ENCODE measurements at regions not wholly inside any gene's neighbourhood (a gene's known extent, or its start where the extent isn't known, plus 50 kb on each side); places are given as distances from the start of the nearest gene placed in this dataset.
"Not testable (repeated sequence)": the region's sequence is repeated elsewhere in the genome, so short reads cannot be mapped to it uniquely, and the experiment has no call there.

GRCh38 chr6:1201547-1202200, 110.2 kb upstream of the FOXQ1 start:
- DNase-seq (ENCODE audit: low spot score), result no peak

GRCh38 chr6:1200409-1201101, 111.3 kb upstream of the FOXQ1 start:
- no peak for DNase-seq (ENCODE audit: low spot score)

- no peak for DNase-seq (ENCODE audit: low spot score)
These were observed 111.9 kb upstream of the FOXQ1 start for GRCh38 chr6:1200081-1200408.

GRCh38 chr6:1197309-1197708, 114.6 kb upstream of the FOXQ1 start:
- no peak for DNase-seq (ENCODE audit: low spot score)

- DNase-seq (ENCODE audit: low spot score), result no peak
These were observed 120.7 kb upstream of the FOXQ1 start for GRCh38 chr6:1191141-1191630.

GRCh38 chr6:1190366-1190765, 121.5 kb upstream of the FOXQ1 start:
- peak; percentile 85 for DNase-seq (ENCODE audit: low spot score)

- no peak for DNase-seq (ENCODE audit: low spot score)
These were observed 123.7 kb upstream of the FOXQ1 start for GRCh38 chr6:1188199-1188598.

GRCh38 chr6:1187293-1188131, 124.4 kb upstream of the FOXQ1 start:
- no peak for DNase-seq (ENCODE audit: low spot score)

DNA sequence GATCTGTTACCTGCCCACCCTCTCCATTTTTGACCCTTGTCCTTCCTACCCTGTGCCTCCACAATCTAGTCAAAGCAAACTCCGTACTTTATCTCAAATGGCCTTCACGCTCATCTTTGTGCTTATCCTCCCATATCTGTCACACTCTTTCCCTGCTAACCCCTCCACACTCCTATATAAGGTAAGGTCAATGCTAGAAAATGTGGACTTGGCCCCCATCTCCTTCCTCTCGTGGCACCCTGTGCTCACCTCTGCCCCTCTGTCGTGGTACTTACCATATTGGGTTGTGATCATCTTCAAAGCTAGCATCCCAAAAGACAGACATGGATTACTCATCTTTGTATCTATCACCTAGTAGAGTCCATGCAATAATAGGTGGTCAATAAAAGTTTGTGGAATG, 127.6 kb upstream of the FOXQ1 start:
- no peak for DNase-seq (ENCODE audit: low spot score)

GRCh38 chr6:1182722-1183521, 129.0 kb upstream of the FOXQ1 start:
- no peak for DNase-seq (ENCODE audit: low spot score)

- no peak for DNase-seq (ENCODE audit: low spot score)
These were observed 129.8 kb upstream of the FOXQ1 start for GRCh38 chr6:1181939-1182605.

- DNase-seq (ENCODE audit: low spot score), result no peak
These were observed 132.1 kb upstream of the FOXQ1 start for GRCh38 chr6:1179571-1180459.

DNA sequence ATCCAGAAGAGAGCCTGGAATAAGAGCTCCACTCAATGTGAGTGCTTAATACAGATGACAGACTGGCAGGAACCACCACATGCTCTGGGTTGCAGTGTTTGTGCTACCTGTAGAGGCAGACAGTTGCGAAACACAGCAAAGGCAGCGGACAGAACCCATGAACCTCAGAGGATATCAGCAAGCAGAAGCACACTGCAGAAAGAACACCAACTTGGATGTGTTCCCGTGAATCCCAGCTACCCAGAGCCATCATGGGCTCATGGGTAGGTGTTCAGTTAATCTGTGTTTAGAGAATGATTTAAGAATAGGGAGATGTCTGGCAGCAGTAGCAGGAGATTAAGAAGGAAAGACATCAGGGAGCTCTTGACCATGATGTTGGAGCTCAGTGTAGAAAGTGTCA, 133.3 kb upstream of the FOXQ1 start:
- DNase-seq (ENCODE audit: low spot score), result no peak

DNA sequence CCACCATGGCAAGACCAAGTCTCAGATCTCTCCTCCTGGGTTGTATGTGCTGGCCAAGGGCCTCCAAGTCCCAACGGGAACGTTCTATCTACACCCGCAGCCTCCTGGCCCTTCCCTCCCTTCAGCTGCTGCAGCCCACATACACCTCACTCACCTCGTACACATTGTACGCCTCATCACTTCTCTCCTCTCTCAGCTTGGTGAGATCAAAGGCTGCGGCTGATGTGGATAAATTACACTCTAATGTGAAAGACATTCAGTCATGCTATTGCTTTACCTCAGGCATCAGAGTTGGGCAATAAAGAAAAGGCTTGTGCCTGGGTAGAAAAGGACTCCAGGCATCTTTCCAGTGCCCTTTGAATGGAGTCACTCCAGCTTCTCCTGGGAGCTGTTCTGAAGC, 135.3 kb upstream of the FOXQ1 start:
- no peak for DNase-seq (ENCODE audit: low spot score)

GRCh38 chr6:1175877-1176276, 136.0 kb upstream of the FOXQ1 start:
- DNase-seq (ENCODE audit: low spot score), result no peak

DNA sequence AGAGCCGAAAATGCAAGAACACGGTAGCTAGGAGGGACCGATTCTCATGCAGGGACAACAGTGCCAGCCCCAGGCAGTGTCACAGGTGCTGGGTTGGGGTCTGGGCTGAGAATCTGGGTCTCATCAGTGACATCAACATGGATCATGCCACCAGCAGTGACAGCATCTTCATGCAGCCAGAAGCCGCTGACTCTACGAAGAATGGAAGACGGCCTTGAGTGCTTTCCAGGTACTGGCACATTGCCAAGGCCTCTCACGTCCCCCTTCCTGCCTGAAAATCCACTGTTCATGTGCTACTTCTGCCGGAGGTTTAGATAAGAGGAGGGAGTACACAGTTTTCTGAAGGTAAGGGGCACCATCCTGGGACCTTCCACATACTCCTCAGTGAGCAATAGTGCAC, 141.1 kb upstream of the FOXQ1 start:
- DNase-seq (ENCODE audit: low spot score), result no peak

GRCh38 chr6:1164600-1164999, 147.3 kb upstream of the FOXQ1 start:
- DNase-seq (ENCODE audit: low spot score), result no peak

DNA sequence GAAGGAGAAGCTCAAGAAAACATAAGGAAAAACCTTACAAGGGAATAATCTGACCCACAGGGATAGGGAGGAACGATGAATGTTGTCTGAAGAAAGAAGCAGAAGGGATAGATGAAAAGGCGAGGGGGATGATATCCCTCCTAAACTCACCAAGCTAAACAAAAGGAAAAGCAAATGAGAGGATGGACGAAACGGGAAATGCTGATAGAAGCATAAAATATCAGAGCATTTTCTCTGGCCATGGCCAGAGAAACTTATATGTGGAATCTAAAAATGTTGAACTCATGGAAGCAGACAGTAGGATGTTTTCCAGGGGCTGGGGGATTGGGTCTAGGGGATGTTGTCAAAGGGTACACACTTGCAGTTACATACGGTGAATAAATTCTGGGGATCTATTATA, 148.4 kb upstream of the FOXQ1 start:
- no peak for DNase-seq (ENCODE audit: low spot score)

DNA sequence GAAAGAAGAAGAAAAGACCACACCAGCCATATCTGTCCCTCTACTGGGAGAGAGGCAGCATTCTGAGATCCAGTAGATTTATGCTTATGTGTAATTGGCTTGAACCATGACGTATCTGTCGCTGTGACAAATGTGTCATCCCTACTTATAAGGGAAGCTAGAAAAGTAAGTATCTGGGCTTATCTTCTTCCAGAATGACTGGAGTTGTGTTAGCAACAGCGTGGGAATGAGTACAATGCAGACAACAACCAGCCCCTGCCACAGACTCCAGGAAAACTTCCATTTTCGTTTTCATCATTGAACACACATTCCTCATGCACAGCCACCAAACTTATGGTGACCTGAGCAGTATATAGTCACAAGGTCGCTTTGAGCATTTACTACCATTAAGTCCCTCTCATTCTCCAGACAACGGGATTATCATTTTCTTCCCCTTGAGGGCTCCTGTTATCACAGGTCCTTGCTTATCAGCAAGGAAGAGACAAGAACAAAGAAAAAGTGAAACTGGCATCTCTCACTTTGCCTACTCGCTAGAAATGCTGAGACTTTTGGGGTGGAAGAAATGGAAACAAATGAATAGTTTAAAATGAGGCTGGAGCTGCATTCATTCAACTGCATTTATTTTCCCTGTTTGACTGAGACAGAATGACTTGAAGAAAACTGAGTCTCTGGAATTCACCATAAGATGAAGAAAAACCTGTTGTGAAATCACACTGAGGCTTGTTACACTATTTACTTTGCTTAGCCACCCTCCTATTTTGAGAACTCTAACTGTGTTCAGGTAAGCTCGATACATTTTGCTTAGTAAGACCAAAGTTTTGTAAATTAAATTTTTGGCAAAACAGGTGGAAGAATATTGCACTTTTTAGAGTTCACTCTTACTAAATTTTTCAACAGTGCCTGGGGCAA, 149.3 kb upstream of the FOXQ1 start:
- DNase-seq (ENCODE audit: low spot score), result peak; percentile 2

- DNase-seq (ENCODE audit: low spot score), result not testable (repeated sequence)
These were observed 155.5 kb upstream of the FOXQ1 start for GRCh38 chr6:1156411-1156810.
